Right cardiac atrium (tissue), 5 donors: ENCODE measurements at regions not wholly inside any gene's neighbourhood (a gene's known extent, or its start where the extent isn't known, plus 50 kb on each side); places are given as distances from the start of the nearest gene placed in this dataset.
"Not testable (repeated sequence)": the region's sequence is repeated elsewhere in the genome, so short reads cannot be mapped to it uniquely, and the experiment has no call there.

Experiments used
- ATAC-seq, 2 donors: fragments of 200-7000 bp; cut with Tn5 transposase; one replicate each; pipeline versions ENCODE4 v1.8.0 to v1.9.1; 2020; ENCODE audit warnings: moderate library complexity in 2 of 2, mild to moderate bottlenecking in 1 of 2
- DNase-seq, 3 donors: peaks; one replicate each; pipeline ENCODE4 v3.0.0-alpha.2; 2020
- H3K27ac ChIP-seq: one replicate; pipeline ENCODE4 v1.5.1; 2013; ENCODE audit warnings: mild to moderate bottlenecking, low read length, control low read depth, moderate library complexity
- H3K27me3 ChIP-seq: one replicate; pipeline ENCODE4 v1.6.1; 2013; ENCODE audit not compliant: control insufficient read depth, insufficient read depth
- H3K4me1 ChIP-seq: one replicate; pipeline ENCODE4 v1.6.1; 2013; ENCODE audit warnings: low read length; ENCODE audit not compliant: control insufficient read depth, insufficient read depth
- H3K4me3 ChIP-seq: one replicate; pipeline ENCODE4 v1.5.1; 2013; ENCODE audit warnings: low read length, control low read depth
- H3K9me3 ChIP-seq: one replicate; pipeline ENCODE4 v1.6.1; 2013; ENCODE audit warnings: low read length; ENCODE audit not compliant: control insufficient read depth
- WGBS: extraction: QIAGEN DNeasy Blood & Tissue Kit; methylation state at CpG from one replicate; pipeline ENCODE4 v1.1.7; 2013; 5-methylcytosine and 5-hydroxymethylcytosine counted together
- intact Hi-C, 4 donors: fragments of 100-400 bp; cut with DNase I; formaldehyde crosslinking; loops; one replicate each; pipeline versions ENCODE4 v1.11.0 to v1.14.0; 2022 to 2023
- donor health status: healthy with polysubstance abuse.
- donor health status: DM: no; HTN: yes; CAD: no.
- donor health status: DM: no; HTN: no; CAD: no.
- donor health status: DM: no; HTN: yes; CAD: no; lungs with severe emphysema.
- donor health status: DM: yes; HTN: yes; CAD: no.

DNA sequence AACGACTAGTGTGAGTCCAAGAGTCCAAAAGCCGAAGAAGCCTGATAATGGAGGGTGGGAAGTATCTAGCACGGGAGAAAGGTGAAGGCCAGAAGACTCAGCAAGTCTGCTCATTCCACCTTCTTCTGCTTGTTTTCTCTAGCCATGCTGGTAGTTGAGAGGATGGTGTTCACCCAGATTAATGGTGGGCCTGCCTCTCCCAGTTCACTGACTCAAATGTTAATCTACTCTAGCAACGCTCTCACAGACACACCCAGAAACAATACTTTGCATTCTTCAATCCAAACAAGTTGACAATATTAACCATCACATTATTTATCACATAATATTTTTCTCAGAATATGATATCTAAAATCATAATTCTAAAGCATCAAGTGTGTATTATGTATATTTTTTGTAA lies 1055.1 kb upstream of the PCDH10 start:
- intact Hi-C loops: no loop called here
- WGBS: 87% methylated on average over 4 of the region's 4 CpGs
- H3K4me1 ChIP-seq: no peaks in the 10 kb centered on the region
- H3K27ac ChIP-seq: no peak overlapping the region
- no peak overlapping the region for H3K4me3 ChIP-seq
- no peaks in the 10 kb centered on the region for H3K9me3 ChIP-seq
- no peak for DNase-seq
- no peaks in the 10 kb centered on the region for H3K27me3 ChIP-seq
- ATAC-seq: no peak

GRCh38 chr4:132097041-132097440 lies 1052.1 kb upstream of the PCDH10 start:
- intact Hi-C loops: no loop called here

DNA sequence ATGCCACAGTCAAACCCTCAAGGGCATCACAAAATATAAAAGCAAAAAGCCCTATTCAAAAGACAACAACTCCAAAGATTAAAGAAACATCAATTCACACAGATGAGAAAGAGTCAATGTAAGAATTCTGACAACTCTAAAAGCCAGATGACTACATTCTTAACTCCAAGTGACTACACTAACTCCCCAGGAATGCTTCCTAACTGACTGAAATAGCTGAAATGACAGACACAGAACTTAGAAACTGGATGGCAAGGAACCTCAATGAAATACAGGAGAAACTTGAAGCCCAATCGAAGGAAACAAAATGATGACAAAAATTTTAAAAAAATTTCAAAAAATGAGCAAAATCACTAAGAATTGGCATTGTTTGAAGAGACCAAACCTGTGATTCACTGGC lies 1047.6 kb upstream of the PCDH10 start:
- no peak for DNase-seq
- H3K27me3 ChIP-seq: no peaks in the 10 kb centered on the region
- no peak overlapping the region for H3K4me3 ChIP-seq
- no peaks in the 10 kb centered on the region for H3K4me1 ChIP-seq
- WGBS: 88% methylated on average over 1 of the region's 1 CpG
- ATAC-seq: no peak
- no peak overlapping the region for H3K27ac ChIP-seq
- intact Hi-C loops: no loop called here
- no peaks in the 10 kb centered on the region for H3K9me3 ChIP-seq

More at GRCh38 chr4:132097041-132097440, 1052.1 kb upstream of the PCDH10 start:
- Histone ChIP-seq H3K27me3 (no peaks in the 10 kb centered on the region), H3K4me3 (no peak overlapping the region), H3K9me3 (no peaks in the 10 kb centered on the region), H3K4me1 (no peaks in the 10 kb centered on the region), H3K27ac (no peak overlapping the region)
- ATAC-seq (no peak), DNase-seq (no peak)

DNA sequence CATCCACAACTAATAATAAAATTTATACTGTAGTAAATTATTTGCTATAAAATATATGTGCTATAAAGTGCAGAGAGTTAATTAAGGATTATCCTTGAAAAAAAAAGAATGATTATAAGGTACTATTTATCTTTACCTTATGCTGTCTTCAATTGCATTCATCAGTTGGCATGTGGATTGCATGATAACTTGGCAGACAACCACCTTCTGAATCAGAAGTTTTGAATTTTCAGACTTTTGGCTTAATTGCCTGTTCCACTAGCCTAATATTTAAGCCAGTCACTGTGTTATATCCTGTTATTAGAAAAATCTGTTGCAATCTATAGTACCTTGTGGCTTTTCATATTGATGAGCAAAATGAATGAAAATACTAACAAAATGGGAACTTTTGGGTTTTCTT lies 1040.3 kb upstream of the PCDH10 start:
- DNase-seq: no peak
- no peak for ATAC-seq

DNA sequence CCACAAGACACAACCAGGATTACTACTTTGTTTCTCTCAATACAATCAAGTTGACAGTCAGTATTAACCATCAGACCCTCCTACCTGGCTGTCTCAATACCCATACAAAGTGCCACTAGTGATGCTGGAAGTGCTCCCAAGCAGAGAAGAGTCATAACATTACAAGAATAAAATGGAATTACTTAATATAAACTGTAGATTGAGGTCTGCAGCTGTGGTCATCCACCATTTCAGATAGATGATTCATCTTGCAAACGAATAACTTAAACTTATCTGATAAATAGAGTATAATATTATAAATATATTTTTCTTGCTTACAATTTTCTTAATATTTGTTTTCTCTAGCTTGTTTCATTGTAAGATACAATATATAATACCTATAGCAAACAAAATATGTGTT lies 1034.2 kb upstream of the PCDH10 start:
- DNase-seq: no peak
- Histone ChIP-seq H3K9me3 (no peaks in the 10 kb centered on the region), H3K4me3 (no peak overlapping the region), H3K27ac (no peak overlapping the region), H3K4me1 (no peaks in the 10 kb centered on the region), H3K27me3 (no peaks in the 10 kb centered on the region)
- 0% methylated on average over 1 of the region's 1 CpG for WGBS
- intact Hi-C loops: no loop called here
- ATAC-seq: no peak

More for the DNA sequence above, 1040.3 kb upstream of the PCDH10 start:
- Histone ChIP-seq H3K4me3 (no peak overlapping the region), H3K27ac (no peak overlapping the region), H3K27me3 (no peaks in the 10 kb centered on the region), H3K4me1 (no peaks in the 10 kb centered on the region), H3K9me3 (no peaks in the 10 kb centered on the region)
- intact Hi-C loops: no loop called here

- ATAC-seq, H3K4me1 ChIP-seq, H3K4me3 ChIP-seq, H3K27me3 ChIP-seq, DNase-seq, H3K9me3 ChIP-seq, H3K27ac ChIP-seq, intact Hi-C loops: not testable (repeated sequence)
- 67% methylated on average over 1 of the region's 1 CpG for WGBS
Measured at GRCh38 chr4:132122741-132123140, 1026.4 kb upstream of the PCDH10 start.

GRCh38 chr4:132123870-132124623 lies 1025.0 kb upstream of the PCDH10 start:
- no peak for ATAC-seq
- WGBS: 86% methylated on average over 15 of the region's 15 CpGs
- no peaks in the 10 kb centered on the region for H3K9me3 ChIP-seq
- intact Hi-C loops: no loop called here
- H3K27ac ChIP-seq: no peak overlapping the region
- no peaks in the 10 kb centered on the region for H3K27me3 ChIP-seq
- H3K4me1 ChIP-seq: no peaks in the 10 kb centered on the region
- no peak for DNase-seq
- H3K4me3 ChIP-seq: no peak overlapping the region

GRCh38 chr4:132124624-132124974 lies 1024.5 kb upstream of the PCDH10 start:
- DNase-seq: no peak
- ATAC-seq: no peak
- Histone ChIP-seq H3K4me3 (no peak overlapping the region), H3K9me3 (no peaks in the 10 kb centered on the region), H3K4me1 (no peaks in the 10 kb centered on the region), H3K27me3 (no peaks in the 10 kb centered on the region), H3K27ac (no peak overlapping the region)
- intact Hi-C loops: no loop called here
- 88% methylated on average over 1 of the region's 1 CpG for WGBS

GRCh38 chr4:132125131-132125530 lies 1024.0 kb upstream of the PCDH10 start:
- intact Hi-C loops: no loop called here
- Histone ChIP-seq H3K27ac (no peak overlapping the region), H3K9me3 (no peaks in the 10 kb centered on the region), H3K27me3 (no peaks in the 10 kb centered on the region), H3K4me3 (no peak overlapping the region), H3K4me1 (no peaks in the 10 kb centered on the region)
- DNase-seq: no peak
- WGBS: 23% methylated on average over 2 of the region's 2 CpGs
- ATAC-seq: no peak

DNA sequence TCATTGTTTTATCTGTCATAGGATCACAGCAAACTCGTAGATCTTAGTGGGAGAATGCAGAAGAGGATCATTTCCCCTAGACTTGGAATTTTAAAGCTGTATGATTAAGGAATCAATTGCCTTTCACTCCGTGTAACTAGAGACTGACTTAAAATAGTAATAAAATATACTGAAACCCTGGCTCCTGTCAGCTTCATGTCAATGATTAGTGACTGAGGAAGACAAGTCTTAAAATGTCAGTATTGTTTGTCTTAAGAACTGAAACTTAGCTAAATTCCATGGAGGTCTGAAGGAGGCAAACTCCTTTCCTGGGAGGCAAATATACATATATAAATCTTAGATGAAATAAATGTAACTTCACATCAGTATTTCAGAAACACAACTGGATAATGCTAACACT lies 1016.7 kb upstream of the PCDH10 start:
- Histone ChIP-seq H3K27ac (no peak overlapping the region), H3K27me3 (no peaks in the 10 kb centered on the region), H3K9me3 (no peaks in the 10 kb centered on the region), H3K4me1 (no peaks in the 10 kb centered on the region), H3K4me3 (no peak overlapping the region)
- 56% methylated on average over 2 of the region's 2 CpGs for WGBS
- DNase-seq (no peak), ATAC-seq (no peak)
- intact Hi-C loops: no loop called here

- DNase-seq (no peak), ATAC-seq (no peak)
- 83% methylated on average over 5 of the region's 5 CpGs for WGBS
- intact Hi-C loops: no loop called here
- no peaks in the 10 kb centered on the region for H3K27me3 ChIP-seq
- H3K9me3 ChIP-seq: no peaks in the 10 kb centered on the region
- no peak overlapping the region for H3K27ac ChIP-seq
- H3K4me3 ChIP-seq: no peak overlapping the region
- no peaks in the 10 kb centered on the region for H3K4me1 ChIP-seq
Measured at GRCh38 chr4:132169660-132170059, 979.4 kb upstream of the PCDH10 start.

DNA sequence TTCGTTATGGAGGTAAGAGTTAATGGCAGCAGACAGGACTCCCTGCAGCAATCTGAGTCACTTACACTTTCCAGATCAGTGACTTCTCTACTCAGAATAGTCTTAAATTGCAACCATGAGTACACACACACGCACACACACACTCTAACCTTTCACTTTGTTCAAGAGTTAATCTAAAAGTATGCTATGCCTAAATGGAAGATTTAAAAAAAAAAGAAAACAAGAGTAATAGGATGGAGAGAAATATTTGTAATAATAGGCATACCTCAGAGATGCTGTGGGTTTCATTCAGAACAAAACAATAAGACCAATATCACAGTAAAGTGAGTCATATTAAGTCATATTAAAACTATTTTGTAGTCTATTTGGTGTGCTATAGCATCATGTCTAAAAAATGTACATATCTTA lies 969.1 kb upstream of the PCDH10 start:
- intact Hi-C loops: no loop called here

More for the DNA sequence above, 969.1 kb upstream of the PCDH10 start:
- 76% methylated on average over 2 of the region's 2 CpGs for WGBS
- no peak for ATAC-seq
- Histone ChIP-seq H3K4me1 (no peaks in the 10 kb centered on the region), H3K4me3 (no peak overlapping the region), H3K9me3 (no peaks in the 10 kb centered on the region), H3K27me3 (no peaks in the 10 kb centered on the region), H3K27ac (no peak overlapping the region)
- DNase-seq: no peak
